Esophagus squamous epithelium (tissue), 5 donors: ENCODE measurements at regions not wholly inside any gene's neighbourhood (a gene's known extent, or its start where the extent isn't known, plus 50 kb on each side); places are given as distances from the start of the nearest gene placed in this dataset.

Experiments used
- DNase-seq: peaks from one replicate; lab custom pipeline; 2025; lab: John Stamatoyannopoulos, UW
- H3K27ac ChIP-seq, 4 donors: fragments of 200-600 bp; sonication (generic); one replicate each; pipeline ENCODE4 v1.5.1; 2016 to 2019; ENCODE audit warnings: mild to moderate bottlenecking in 1 of 4
- H3K27me3 ChIP-seq, 4 donors: fragments of 200-600 bp; sonication (generic); 1 replicate in 3 of 4; 2 replicates in 1 of 4; pipeline versions ENCODE4 v1.5.1 to v1.6.0; 2017 to 2021; ENCODE audit warnings: antibody characterized with exemption in 1 of 4
- H3K36me3 ChIP-seq, 3 donors: fragments of 200-600 bp; sonication (generic); one replicate each; pipeline ENCODE4 v1.5.1; 2016 to 2019
- H3K4me1 ChIP-seq, 3 donors: fragments of 200-600 bp; sonication (generic); one replicate each; pipeline ENCODE4 v1.5.1; 2017 to 2019
- H3K4me3 ChIP-seq, 4 donors: fragments of 200-600 bp; sonication (generic); 1 replicate in 3 of 4; 2 replicates in 1 of 4; pipeline ENCODE4 v1.5.1; 2016 to 2019; ENCODE audit warnings: mild to moderate bottlenecking in 2 of 4, moderate library complexity in 1 of 4
- H3K9me3 ChIP-seq, 3 donors: fragments of 200-600 bp; sonication (generic); one replicate each; pipeline ENCODE4 v1.5.1; 2016 to 2019
- POLR2A ChIP-seq, 4 donors: fragments of 450-650 bp; IDR thresholded peaks; one replicate each; pipeline ENCODE4 v1.6.1; 2017; ENCODE audit warnings: antibody characterized with exemption in 4 of 4, mild to moderate bottlenecking in 4 of 4, moderate library complexity in 3 of 4
- WGBS, 2 donors: methylation state at CpG; one replicate each; pipeline ENCODE4 v1.1.5; 2018; 5-methylcytosine and 5-hydroxymethylcytosine counted together
- intact Hi-C: fragments of 100-400 bp; cut with DNase I; formaldehyde crosslinking; loops from one replicate; pipeline ENCODE4 v1.15.0; 2022
- TF ChIP-seq, protein P1 (sequence below), 6 experiments: fragments of 450-650 bp in 4 of 6; fragments of 200-600 bp in 2 of 6; sonication (generic) in 2 of 6; IDR thresholded peaks; one replicate each; pipeline ENCODE4 v1.5.1; 2016 to 2019; ENCODE audit warnings: antibody characterized with exemption in 6 of 6, mild to moderate bottlenecking in 4 of 6, moderate library complexity in 4 of 6
- donor health status: DM: yes; HTN: yes; CAD: no.

DNA sequence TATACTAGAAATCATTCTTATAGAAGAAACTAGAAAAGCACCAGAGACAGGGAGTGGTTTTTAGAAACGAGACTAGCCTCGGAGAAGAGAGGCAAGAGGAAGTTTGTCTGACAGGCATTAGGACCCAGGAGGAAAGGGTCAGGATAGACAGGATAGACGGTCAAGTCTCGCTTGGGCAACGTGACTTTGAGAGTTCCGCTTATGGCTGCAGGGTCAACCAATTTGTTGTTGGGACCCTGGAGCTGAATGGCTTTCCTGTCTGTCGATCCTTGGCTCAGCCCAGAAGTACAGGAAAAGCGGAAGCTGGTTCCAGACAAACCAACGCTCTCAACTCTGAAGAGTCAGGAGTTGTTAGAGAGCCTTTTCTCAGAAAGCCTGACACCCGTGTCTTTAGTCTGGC lies 191.2 kb downstream of the FZD1 start:
- no peak overlapping the region for H3K27ac ChIP-seq
- no peak for TF ChIP-seq POLR2A (IDR thresholded peaks at IDR 0.05)
- TF ChIP-seq, protein P1, sequence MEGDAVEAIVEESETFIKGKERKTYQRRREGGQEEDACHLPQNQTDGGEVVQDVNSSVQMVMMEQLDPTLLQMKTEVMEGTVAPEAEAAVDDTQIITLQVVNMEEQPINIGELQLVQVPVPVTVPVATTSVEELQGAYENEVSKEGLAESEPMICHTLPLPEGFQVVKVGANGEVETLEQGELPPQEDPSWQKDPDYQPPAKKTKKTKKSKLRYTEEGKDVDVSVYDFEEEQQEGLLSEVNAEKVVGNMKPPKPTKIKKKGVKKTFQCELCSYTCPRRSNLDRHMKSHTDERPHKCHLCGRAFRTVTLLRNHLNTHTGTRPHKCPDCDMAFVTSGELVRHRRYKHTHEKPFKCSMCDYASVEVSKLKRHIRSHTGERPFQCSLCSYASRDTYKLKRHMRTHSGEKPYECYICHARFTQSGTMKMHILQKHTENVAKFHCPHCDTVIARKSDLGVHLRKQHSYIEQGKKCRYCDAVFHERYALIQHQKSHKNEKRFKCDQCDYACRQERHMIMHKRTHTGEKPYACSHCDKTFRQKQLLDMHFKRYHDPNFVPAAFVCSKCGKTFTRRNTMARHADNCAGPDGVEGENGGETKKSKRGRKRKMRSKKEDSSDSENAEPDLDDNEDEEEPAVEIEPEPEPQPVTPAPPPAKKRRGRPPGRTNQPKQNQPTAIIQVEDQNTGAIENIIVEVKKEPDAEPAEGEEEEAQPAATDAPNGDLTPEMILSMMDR (IDR thresholded peaks at IDR 0.05): no peak
- no peaks in the 10 kb centered on the region for H3K36me3 ChIP-seq
- WGBS, 2 donors: 83 to 88% methylated on average over 9 to 10 of the region's 10 CpGs
- DNase-seq: no peak
- no peaks in the 10 kb centered on the region for H3K4me1 ChIP-seq
- H3K27me3 ChIP-seq: no peaks in the 10 kb centered on the region
- intact Hi-C loops: no loop called here
- H3K9me3 ChIP-seq: peaks cover 0 to 3% (median 0%) of the 10 kb centered on the region in 3 donors
- no peak overlapping the region for H3K4me3 ChIP-seq

DNA sequence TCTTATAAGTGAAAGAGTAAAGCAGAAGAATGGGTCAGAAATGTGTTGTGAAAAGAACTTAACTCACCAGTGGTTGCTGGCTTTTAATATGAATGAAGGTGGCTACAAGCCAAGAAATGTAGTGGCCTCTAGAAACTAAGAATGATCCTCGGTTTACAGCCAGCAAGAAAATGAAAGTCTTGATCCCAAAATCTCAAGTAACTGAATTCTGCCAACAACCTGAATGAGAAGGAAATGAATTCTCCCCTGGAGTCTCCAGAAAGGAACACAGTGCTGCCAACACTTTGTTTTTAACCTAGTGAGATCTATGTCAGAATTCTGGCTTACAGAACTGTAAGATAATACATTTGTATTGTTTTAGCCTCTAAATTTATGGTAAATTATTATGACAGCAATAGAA lies 193.0 kb downstream of the FZD1 start:
- 63 to 79% methylated on average over 1 of the region's 1 CpG for WGBS, 2 donors
- TF ChIP-seq, protein P1 (IDR thresholded peaks at IDR 0.05): no peak
- no peak for TF ChIP-seq POLR2A (IDR thresholded peaks at IDR 0.05)
- H3K27me3 ChIP-seq: no peaks in the 10 kb centered on the region
- peaks cover 0 to 3% (median 0%) of the 10 kb centered on the region in 3 donors for H3K9me3 ChIP-seq
- no peak for DNase-seq
- intact Hi-C loops: no loop called here
- H3K27ac ChIP-seq: no peak overlapping the region
- no peaks in the 10 kb centered on the region for H3K36me3 ChIP-seq
- no peak overlapping the region for H3K4me3 ChIP-seq
- no peaks in the 10 kb centered on the region for H3K4me1 ChIP-seq

DNA sequence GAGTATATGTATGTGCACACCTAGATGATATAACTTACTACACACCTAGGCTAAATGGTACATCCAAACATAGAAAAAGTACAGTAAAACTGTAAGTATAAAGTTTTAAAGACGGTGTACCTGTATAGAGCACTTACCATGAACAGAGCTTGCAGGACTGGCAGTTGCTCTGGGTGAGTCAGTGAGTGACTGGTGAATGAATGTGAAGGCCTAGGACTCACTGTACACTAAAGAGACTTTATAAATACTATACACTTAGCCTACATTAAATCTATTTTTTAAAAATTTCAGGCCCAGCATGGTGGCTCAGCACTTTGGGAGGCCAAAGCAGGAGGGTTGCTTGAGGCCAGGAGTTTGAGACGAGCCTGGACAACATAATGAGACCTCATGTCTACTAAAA lies 195.3 kb downstream of the FZD1 start:
- H3K9me3 ChIP-seq: peaks cover 0 to 3% (median 0%) of the 10 kb centered on the region in 3 donors
- H3K4me3 ChIP-seq: no peak overlapping the region
- no peaks in the 10 kb centered on the region for H3K4me1 ChIP-seq
- no peak overlapping the region for H3K27ac ChIP-seq
- no peaks in the 10 kb centered on the region for H3K27me3 ChIP-seq
- TF ChIP-seq, protein P1 (IDR thresholded peaks at IDR 0.05): no peak
- TF ChIP-seq POLR2A (IDR thresholded peaks at IDR 0.05): no peak
- 76 to 79% methylated on average over 2 of the region's 2 CpGs for WGBS, 2 donors
- DNase-seq: no peak
- no peaks in the 10 kb centered on the region for H3K36me3 ChIP-seq
- intact Hi-C loops: no loop called here

DNA sequence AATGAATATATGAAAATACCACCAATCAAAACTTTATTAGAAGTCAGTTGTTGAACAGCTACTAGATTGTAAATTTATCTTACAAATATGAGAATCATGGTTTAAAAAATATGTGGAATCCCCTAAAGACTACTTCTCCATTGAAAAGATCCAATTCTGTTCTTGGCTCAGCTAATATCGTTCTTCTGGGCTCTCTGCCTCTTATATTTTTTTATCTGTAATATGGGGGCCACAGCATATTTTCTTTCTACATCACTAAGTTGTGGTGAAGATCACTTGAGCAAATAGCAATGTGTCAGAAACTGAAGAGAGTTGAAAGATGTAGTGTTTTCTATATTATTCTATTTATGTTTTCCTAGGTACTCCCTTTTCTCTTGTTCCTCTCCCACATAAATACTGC lies 198.1 kb downstream of the FZD1 start:
- 46 to 48% methylated on average over 1 of the region's 1 CpG for WGBS, 2 donors
- TF ChIP-seq, protein P1 (IDR thresholded peaks at IDR 0.05): no peak
- TF ChIP-seq POLR2A (IDR thresholded peaks at IDR 0.05): no peak
- Histone ChIP-seq H3K27me3 (no peaks in the 10 kb centered on the region), H3K9me3 (peaks cover 0 to 3% (median 0%) of the 10 kb centered on the region in 3 donors), H3K4me1 (no peaks in the 10 kb centered on the region), H3K4me3 (no peak overlapping the region), H3K36me3 (no peaks in the 10 kb centered on the region), H3K27ac (no peak overlapping the region)
- DNase-seq: no peak
- intact Hi-C loops: no loop called here

DNA sequence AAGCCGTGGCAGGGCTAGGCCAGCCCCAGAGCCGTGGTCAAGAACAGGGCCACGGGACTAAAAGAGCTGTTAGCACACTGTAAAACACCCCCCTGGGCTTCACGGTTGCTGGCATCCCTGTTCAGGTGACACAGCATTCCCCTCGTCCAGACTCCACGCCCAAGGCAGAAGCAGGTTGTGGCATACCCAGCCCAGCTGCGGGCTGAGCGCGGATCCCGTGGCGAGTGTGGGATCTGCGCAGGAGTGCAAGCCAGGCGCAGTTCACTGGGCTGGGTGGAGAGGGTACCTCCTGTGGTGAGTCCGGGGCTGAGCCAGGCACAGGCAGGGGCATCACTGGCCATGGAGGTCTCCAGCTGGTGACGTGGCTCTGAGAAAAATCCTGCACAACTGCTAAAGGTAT lies 199.1 kb downstream of the FZD1 start:
- Histone ChIP-seq H3K9me3 (no peaks in the 10 kb centered on the region), H3K4me3 (no peak overlapping the region), H3K4me1 (no peaks in the 10 kb centered on the region), H3K27ac (no peak overlapping the region), H3K36me3 (no peaks in the 10 kb centered on the region), H3K27me3 (no peaks in the 10 kb centered on the region)
- WGBS, 2 donors: 80 to 93% methylated on average over 4 to 12 of the region's 15 CpGs
- no peak for DNase-seq
- intact Hi-C loops: no loop called here
- TF ChIP-seq POLR2A (IDR thresholded peaks at IDR 0.05): no peak
- TF ChIP-seq, protein P1 (IDR thresholded peaks at IDR 0.05): no peak
